ENCODE measurements at regions not wholly inside any gene's neighbourhood (a gene's known extent, or its start where the extent isn't known, plus 50 kb on each side); places are given as distances from the start of the nearest gene placed in this dataset.

- Mint-ChIP-seq H3K36me3 (ENCODE audit: low read depth) (no peaks in the 10 kb centered on the region), H3K27me3 (peaks cover 13% of the 10 kb centered on the region), H3K9me3 (no peaks in the 10 kb centered on the region), H3K27ac (no peak overlapping the region), H3K4me1 (ENCODE audit: low read depth) (no peaks in the 10 kb centered on the region), H3K4me3 (no peak overlapping the region)
Observed at GRCh38 chr1:209230314-209230713, 353.2 kb upstream of the CAMK1G start.

DNA sequence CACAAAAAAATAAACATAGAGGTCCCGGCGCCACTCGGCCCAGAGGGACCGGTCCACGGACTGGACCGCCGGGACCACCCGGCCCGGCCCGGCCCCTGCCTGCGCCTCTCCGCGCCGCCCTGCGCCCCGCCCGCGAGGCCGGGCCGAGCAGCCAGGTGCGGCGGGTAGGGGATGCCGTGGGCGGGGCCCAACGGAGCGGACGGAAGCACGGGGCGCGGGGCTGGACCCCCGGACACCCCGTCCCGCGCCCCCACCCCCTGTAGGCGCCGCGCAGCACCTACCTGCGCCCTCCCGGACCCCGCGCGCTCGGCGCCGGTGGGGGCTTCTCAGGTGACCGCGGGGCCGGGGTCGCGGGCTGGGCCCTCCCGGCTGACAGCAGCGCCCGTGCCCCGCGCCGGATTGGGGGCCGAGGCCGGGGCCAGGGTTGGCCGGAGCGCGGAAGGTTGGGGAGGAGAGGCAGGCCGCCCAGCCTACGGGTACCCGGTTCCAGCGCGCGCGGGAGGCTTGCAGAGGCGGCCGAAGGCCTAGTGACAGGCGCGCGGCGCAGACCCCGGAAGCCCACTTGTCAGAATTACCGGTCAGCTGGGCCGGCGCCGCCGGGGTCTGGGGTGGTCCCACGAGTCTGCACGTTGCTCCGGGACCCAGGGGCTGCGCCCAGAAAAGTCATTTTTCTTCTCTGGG lies 351.9 kb upstream of the CAMK1G start:
- Mint-ChIP-seq H3K9me3 (no peaks in the 10 kb centered on the region), H3K4me3 (no peak overlapping the region), H3K27ac (no peak overlapping the region), H3K27me3 (peaks cover 13% of the 10 kb centered on the region), H3K36me3 (ENCODE audit: low read depth) (no peaks in the 10 kb centered on the region), H3K4me1 (ENCODE audit: low read depth) (no peaks in the 10 kb centered on the region)

GRCh38 chr1:209232197-209232596 lies 351.3 kb upstream of the CAMK1G start:
- H3K4me3 Mint-ChIP-seq = no peak overlapping the region
- no peak overlapping the region for H3K27ac Mint-ChIP-seq
- no peaks in the 10 kb centered on the region for H3K4me1 Mint-ChIP-seq (ENCODE audit: low read depth)
- H3K36me3 Mint-ChIP-seq (ENCODE audit: low read depth) = no peaks in the 10 kb centered on the region
- no peaks in the 10 kb centered on the region for H3K9me3 Mint-ChIP-seq
- H3K27me3 Mint-ChIP-seq = peaks cover 13% of the 10 kb centered on the region

DNA sequence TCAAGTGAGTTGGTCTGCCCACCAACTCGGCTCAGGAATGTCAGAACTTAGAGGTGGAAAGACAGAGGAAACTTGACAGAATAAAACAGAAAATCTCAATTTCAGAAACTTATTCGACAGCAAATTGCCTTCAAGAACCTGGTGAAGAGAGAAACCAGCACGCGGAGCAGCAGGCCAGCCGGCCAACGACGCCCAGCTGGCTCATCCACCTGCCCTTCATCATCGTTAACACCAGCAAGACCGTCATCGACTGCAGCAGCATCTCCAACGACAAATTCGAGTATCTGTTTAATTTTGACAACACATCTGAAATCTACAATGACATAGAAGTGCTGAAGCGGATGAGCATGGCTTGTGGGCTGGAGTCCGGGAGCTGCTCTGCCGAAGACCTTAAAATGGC lies 350.8 kb upstream of the CAMK1G start:
- no peak overlapping the region for H3K4me3 Mint-ChIP-seq
- peaks cover 13% of the 10 kb centered on the region for H3K27me3 Mint-ChIP-seq

GRCh38 chr1:209235166-209235565 lies 348.3 kb upstream of the CAMK1G start:
- Mint-ChIP-seq H3K27ac (no peak overlapping the region), H3K36me3 (ENCODE audit: low read depth) (no peaks in the 10 kb centered on the region), H3K4me1 (ENCODE audit: low read depth) (no peaks in the 10 kb centered on the region), H3K4me3 (no peak overlapping the region), H3K9me3 (no peaks in the 10 kb centered on the region), H3K27me3 (peaks cover 13% of the 10 kb centered on the region)

More for the DNA sequence above, 350.8 kb upstream of the CAMK1G start:
- no peaks in the 10 kb centered on the region for H3K36me3 Mint-ChIP-seq (ENCODE audit: low read depth)
- no peak overlapping the region for H3K27ac Mint-ChIP-seq
- no peaks in the 10 kb centered on the region for H3K4me1 Mint-ChIP-seq (ENCODE audit: low read depth)
- no peaks in the 10 kb centered on the region for H3K9me3 Mint-ChIP-seq

- Mint-ChIP-seq H3K27ac (no peak overlapping the region), H3K4me3 (no peak overlapping the region), H3K36me3 (ENCODE audit: low read depth) (no peaks in the 10 kb centered on the region), H3K4me1 (ENCODE audit: low read depth) (no peaks in the 10 kb centered on the region), H3K9me3 (no peaks in the 10 kb centered on the region), H3K27me3 (no peaks in the 10 kb centered on the region)
Observed at GRCh38 chr1:209238356-209238755, 345.2 kb upstream of the CAMK1G start.

DNA sequence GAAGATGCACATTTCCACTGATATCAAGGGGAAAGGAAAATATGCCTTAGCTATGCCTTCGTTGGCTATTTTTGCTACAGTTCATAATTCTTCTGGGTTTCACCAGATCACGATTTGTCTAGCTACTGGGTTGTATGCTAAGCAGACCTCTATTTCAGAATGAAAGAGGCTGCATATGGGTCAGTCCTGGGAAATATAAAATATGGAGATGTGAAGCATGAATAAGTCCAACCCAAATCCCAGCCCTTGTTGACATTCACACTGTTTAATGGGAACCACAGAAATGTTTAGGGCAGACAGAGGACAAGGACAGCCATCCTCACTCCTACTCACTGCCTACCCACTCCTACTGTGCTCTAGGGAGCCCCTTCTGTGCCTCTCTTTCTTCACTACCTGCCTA lies 343.2 kb upstream of the CAMK1G start:
- Mint-ChIP-seq H3K27me3 (no peaks in the 10 kb centered on the region), H3K36me3 (ENCODE audit: low read depth) (no peaks in the 10 kb centered on the region), H3K4me1 (ENCODE audit: low read depth) (no peaks in the 10 kb centered on the region)

GRCh38 chr1:209241487-209241886 lies 342.0 kb upstream of the CAMK1G start:
- Mint-ChIP-seq H3K4me3 (no peak overlapping the region), H3K36me3 (ENCODE audit: low read depth) (no peaks in the 10 kb centered on the region), H3K27me3 (no peaks in the 10 kb centered on the region)

More for the DNA sequence above, 343.2 kb upstream of the CAMK1G start:
- Mint-ChIP-seq H3K4me3 (no peak overlapping the region), H3K9me3 (no peaks in the 10 kb centered on the region), H3K27ac (no peak overlapping the region)

DNA sequence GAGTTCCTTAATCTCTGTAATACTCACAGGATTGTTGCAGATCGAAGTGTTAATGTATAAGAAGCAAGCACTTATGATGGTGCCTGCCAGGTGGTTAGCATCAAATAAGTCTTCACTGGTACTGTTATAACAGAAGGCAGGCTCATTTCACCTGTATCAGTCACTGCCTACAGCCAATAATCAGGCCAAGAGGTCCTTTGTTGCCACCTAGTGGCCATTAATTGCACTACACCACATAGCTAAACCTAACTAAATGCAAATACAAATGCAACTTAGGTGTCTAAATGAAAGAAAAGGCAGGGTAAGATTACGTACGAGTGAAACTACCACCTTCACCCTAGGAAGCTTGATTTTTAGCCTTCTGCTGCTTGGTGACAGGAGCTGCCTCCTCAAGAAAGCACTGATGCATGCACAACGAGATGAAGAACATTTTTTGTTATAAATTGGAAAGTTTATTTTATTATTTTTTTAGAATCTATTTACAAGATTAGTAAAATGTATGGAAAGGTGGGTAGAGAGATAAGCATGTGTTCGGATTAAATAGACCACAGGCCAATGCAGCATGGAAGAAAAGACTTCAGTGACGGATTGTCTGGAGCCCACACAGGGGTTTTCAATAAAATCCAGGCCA lies 334.8 kb upstream of the CAMK1G start:
- no peaks in the 10 kb centered on the region for H3K36me3 Mint-ChIP-seq (ENCODE audit: low read depth)
- no peak overlapping the region for H3K4me3 Mint-ChIP-seq
- H3K27ac Mint-ChIP-seq = no peak overlapping the region
- no peaks in the 10 kb centered on the region for H3K27me3 Mint-ChIP-seq
- H3K9me3 Mint-ChIP-seq = no peaks in the 10 kb centered on the region
- H3K4me1 Mint-ChIP-seq (ENCODE audit: low read depth) = no peaks in the 10 kb centered on the region

More at GRCh38 chr1:209241487-209241886, 342.0 kb upstream of the CAMK1G start:
- H3K4me1 Mint-ChIP-seq (ENCODE audit: low read depth) = no peaks in the 10 kb centered on the region
- no peak overlapping the region for H3K27ac Mint-ChIP-seq
- no peaks in the 10 kb centered on the region for H3K9me3 Mint-ChIP-seq

- no peak overlapping the region for H3K27ac Mint-ChIP-seq
- H3K4me1 Mint-ChIP-seq (ENCODE audit: low read depth) = no peaks in the 10 kb centered on the region
- no peaks in the 10 kb centered on the region for H3K27me3 Mint-ChIP-seq
Observed at GRCh38 chr1:209249280-209249670, 334.2 kb upstream of the CAMK1G start.

DNA sequence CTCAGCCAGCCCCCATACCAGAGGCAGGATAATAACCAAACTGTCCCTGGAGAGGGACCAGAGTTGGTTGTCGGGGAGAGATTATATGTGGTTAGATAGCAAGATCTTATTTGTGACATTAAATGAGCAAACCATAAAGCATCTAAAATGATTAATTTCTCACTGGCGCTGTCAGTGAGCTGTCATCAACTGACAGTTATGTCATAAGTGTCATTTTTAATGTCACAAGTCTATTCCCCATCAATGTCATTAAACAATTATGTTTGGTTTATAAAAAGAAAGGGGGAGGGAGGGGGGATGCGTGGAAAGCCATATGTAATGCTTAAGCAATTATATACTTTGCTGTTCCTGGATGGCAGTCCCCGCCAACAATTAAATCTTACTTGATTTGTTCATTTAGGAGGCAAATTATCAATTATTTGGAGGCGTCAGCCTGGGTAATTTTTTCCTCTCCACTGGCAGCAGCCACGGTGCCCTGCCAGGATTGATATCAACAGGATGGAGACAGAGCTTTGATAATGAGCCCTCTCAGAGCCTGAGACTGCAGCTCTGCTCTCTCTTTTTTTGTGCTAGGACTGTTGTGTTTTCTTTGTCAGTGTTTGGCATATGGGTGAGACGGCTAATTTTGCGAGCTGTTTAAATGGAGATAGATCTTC lies 333.6 kb upstream of the CAMK1G start:
- no peaks in the 10 kb centered on the region for H3K9me3 Mint-ChIP-seq
- H3K27ac Mint-ChIP-seq = no peak overlapping the region
- no peaks in the 10 kb centered on the region for H3K36me3 Mint-ChIP-seq (ENCODE audit: low read depth)
- H3K4me1 Mint-ChIP-seq (ENCODE audit: low read depth) = no peaks in the 10 kb centered on the region
- no peaks in the 10 kb centered on the region for H3K27me3 Mint-ChIP-seq
- no peak overlapping the region for H3K4me3 Mint-ChIP-seq

More at GRCh38 chr1:209249280-209249670, 334.2 kb upstream of the CAMK1G start:
- no peaks in the 10 kb centered on the region for H3K9me3 Mint-ChIP-seq
- no peak overlapping the region for H3K4me3 Mint-ChIP-seq
- no peaks in the 10 kb centered on the region for H3K36me3 Mint-ChIP-seq (ENCODE audit: low read depth)

DNA sequence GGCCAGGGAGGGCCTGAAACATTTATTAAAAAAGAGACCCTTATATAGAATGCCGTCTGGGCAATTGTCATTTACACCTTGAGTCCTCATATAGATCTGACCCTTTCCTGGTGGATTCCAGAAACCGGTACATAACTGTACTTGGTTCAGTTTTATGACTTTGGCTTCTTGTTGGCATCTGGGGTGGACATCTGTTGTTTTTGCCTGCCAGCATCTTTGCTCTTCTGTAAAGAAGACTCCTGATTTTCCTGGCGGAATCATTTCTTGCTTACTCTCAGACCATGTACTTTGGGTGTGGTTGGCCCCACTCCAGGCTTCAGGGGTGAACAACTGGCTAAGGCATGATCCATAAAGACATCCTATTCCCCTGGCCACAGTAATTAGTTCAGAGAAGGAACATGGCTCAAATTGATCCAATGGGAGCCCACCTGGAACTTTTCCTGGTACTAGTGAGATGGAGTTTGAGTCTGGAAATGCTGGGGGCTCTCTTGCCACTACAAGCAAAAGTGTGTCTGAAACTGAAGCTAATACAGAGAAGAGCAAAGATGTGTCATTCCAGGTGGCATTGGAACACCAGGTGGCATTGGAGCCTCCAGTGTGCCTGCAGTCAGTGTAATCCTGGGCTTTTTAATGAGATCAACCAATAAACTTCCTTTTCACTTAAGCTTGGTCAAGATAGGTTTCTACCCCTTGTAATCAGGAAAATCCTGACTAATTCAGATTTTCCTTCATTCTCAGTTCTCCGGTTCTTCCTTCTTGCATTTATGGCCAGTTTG lies 332.5 kb upstream of the CAMK1G start:
- no peaks in the 10 kb centered on the region for H3K36me3 Mint-ChIP-seq (ENCODE audit: low read depth)
- no peak overlapping the region for H3K4me3 Mint-ChIP-seq
- H3K9me3 Mint-ChIP-seq = peaks cover 3% of the 10 kb centered on the region
- no peak overlapping the region for H3K27ac Mint-ChIP-seq
- H3K27me3 Mint-ChIP-seq = no peaks in the 10 kb centered on the region
- H3K4me1 Mint-ChIP-seq (ENCODE audit: low read depth) = no peaks in the 10 kb centered on the region

GRCh38 chr1:209256766-209257350 lies 326.7 kb upstream of the CAMK1G start:
- Mint-ChIP-seq H3K4me3 (no peak overlapping the region), H3K36me3 (ENCODE audit: low read depth) (no peaks in the 10 kb centered on the region), H3K9me3 (peaks cover 23% of the 10 kb centered on the region), H3K27me3 (no peaks in the 10 kb centered on the region), H3K27ac (no peak overlapping the region), H3K4me1 (ENCODE audit: low read depth) (no peaks in the 10 kb centered on the region)

- H3K27ac Mint-ChIP-seq = no peak overlapping the region
- no peaks in the 10 kb centered on the region for H3K36me3 Mint-ChIP-seq (ENCODE audit: low read depth)
- no peaks in the 10 kb centered on the region for H3K27me3 Mint-ChIP-seq
- peaks cover 23% of the 10 kb centered on the region for H3K9me3 Mint-ChIP-seq
- no peak overlapping the region for H3K4me3 Mint-ChIP-seq
- H3K4me1 Mint-ChIP-seq (ENCODE audit: low read depth) = no peaks in the 10 kb centered on the region
Observed at GRCh38 chr1:209257454-209257853, 326.1 kb upstream of the CAMK1G start.

Data from stimulated activated naive CD8-positive, alpha-beta T cell treated with anti-CD3 and anti-CD28 coated beads, Interleukin-15, Interleukin-2, amounts not matched to agents 100 ng/mL and 50 ng/mL, for 24 hours (primary cell).